GM21723 (cell line): ENCODE measurements at regions not wholly inside any gene's neighbourhood (a gene's known extent, or its start where the extent isn't known, plus 50 kb on each side); places are given as distances from the start of the nearest gene placed in this dataset.

Experiments used
- ATAC-seq: cut with Tn5 transposase; IDR thresholded peaks from one replicate; pipeline ENCODE4 v1.9.1; 2021; ENCODE audit warnings: mild to moderate bottlenecking, moderate library complexity; ENCODE audit not compliant: unreplicated experiment

DNA sequence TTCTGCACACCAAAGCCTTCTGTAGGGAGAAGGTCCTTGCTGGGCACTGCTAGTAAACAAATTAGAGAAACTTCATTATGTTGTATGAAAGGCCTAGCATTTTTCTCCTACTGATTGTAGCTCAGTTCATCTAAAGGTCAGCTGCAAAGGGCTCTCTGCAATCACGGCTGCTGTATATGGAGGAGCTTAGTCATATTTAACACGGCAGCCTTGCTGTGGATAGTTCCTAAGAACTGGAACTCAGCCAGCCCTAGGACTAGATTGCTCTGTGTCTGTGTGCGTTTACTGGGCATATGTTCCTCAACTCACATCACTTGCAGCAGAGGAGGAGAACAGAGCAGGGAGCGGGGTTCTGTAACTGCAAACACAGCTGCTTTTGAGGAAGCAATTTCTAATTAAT lies 1103.9 kb upstream of the KLHL29 start:
- ATAC-seq: no peak

DNA sequence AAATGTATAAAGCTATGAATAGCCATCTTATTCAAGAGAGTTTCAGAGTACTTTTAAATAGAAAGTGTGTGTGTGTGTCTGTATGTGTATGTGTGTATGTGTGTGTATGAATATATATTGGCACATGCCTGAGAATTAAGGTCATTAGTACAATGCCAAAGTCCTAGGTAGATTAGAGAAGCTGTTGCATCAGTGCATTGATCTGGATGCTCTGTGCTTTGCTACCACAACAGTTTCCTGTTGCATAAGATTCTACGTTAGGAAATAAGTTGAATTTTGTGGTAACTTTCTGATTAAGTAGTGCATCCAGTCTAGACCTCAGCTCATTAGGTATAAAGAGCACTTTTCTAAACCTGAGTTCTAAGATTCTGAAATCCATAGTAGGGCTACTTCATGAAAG lies 1102.8 kb upstream of the KLHL29 start:
- ATAC-seq: no peak

DNA sequence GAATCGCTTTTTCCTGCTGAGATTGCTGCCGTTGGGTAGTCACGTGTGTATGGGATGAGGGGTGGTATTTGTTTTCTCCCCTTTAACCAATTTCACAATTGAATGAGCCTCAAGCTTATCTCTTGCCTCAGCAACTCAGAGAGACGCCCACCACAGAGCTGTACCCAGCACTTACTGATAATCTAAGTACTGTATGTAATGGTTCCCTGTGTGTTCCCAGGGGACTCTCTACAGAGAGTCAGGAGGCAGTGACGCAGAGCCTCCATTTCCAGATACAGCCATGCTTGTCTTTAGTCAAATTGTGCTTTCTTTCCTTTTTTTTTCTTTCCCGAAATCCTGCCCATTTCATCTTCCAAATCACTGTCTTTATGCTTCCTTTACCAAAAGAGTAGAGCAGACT lies 1102.1 kb upstream of the KLHL29 start:
- no peak for ATAC-seq

DNA sequence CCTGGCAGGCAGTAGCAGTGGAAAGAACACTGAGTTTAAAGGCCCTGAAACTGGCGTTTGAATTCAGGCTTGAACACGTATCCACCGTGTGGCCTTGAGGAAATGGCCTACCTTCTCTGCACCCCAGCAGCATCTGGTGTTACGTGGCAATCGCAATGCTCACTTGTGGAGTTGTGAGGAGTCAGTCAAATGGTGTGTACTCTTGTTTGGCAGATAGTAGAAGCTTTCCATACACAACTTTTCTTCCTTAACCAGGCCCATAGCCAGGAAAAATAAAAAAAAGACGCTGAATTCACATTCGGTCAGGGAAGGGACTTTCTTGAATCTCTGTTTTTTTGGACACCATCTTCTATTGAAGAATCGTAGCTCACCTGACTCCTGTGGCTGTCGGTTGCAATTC lies 1101.5 kb upstream of the KLHL29 start:
- ATAC-seq: no peak

DNA sequence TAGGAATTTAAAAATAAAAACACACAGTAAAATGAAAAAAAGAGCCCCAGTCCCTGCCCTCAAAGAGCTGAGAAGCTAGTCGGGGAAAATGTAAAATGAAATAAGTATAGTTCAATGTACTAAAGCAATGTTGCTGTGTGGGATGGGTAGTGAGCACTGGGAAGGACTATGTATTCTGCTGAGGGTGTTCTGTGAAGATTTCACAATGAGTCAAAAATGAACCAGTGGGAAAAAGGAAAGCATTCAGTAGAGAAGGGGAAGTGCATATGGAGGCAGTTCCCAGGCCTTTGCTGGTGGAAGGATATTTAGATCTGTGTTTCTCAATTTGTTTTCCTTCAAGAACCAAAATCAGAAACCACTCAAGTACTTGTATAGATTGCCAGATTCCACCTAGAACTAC lies 1094.7 kb upstream of the KLHL29 start:
- ATAC-seq: no peak

DNA sequence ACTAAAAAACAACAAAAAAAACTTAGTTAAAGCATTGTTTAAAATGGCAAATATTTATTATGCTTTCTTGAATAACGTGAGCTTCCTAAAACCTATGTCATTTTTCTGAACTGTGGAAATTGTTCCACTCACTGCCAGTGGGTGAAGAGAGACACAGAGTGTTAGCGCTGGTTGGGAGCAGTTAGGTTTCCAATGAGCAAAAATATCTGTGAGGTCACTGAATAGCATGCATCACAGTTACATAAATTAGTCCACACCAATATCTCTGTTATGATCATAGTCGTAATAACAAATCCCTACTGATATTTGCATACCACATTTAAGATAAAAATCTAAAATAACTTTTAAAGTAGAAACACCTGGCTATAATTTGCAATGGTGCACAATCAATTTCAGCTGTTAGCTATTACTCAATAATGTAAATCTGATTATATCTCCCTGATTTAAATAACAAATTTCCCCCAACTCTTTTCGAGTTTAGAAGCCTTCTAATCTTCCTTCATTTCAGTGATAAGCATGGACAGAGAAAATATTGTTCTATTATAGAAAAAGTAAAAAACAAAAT lies 1094.0 kb upstream of the KLHL29 start:
- ATAC-seq: no peak

DNA sequence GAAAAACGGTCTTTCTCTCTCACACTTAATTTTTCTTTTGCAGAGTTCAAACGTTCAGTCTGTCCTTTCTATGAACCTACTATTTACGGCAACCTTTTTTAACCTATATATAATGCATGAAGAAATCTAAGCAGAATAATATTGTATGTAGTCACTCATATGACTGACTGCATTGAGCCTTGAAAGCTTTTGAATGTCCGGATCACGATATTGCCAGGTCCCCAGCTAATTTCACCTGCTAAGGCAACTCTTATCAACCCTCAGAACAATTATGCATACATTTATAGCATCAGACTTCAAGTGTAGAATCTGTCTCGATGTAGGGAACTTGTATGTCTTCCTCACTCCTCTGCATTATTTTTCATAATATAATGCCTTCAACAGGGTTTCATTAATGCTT lies 1083.8 kb upstream of the KLHL29 start:
- ATAC-seq: no peak

DNA sequence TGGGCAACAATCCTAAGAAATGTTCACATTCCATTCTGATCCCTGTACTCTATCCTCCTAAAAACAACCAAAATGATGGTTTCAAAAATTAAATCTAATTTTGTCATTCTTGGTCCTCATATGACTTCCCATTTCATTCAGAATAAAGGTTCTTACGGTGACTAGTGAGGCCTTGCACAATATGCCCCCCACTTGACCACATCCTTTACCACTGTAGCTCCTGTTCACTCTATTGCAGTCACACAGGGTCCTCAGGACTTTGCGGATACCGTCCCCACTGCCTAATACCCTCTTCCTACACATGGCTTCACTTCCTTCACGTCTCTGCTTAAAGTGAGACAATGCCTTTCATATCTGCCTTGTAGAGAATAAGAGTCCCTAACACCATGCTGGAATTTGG lies 1058.7 kb upstream of the KLHL29 start:
- no peak for ATAC-seq

DNA sequence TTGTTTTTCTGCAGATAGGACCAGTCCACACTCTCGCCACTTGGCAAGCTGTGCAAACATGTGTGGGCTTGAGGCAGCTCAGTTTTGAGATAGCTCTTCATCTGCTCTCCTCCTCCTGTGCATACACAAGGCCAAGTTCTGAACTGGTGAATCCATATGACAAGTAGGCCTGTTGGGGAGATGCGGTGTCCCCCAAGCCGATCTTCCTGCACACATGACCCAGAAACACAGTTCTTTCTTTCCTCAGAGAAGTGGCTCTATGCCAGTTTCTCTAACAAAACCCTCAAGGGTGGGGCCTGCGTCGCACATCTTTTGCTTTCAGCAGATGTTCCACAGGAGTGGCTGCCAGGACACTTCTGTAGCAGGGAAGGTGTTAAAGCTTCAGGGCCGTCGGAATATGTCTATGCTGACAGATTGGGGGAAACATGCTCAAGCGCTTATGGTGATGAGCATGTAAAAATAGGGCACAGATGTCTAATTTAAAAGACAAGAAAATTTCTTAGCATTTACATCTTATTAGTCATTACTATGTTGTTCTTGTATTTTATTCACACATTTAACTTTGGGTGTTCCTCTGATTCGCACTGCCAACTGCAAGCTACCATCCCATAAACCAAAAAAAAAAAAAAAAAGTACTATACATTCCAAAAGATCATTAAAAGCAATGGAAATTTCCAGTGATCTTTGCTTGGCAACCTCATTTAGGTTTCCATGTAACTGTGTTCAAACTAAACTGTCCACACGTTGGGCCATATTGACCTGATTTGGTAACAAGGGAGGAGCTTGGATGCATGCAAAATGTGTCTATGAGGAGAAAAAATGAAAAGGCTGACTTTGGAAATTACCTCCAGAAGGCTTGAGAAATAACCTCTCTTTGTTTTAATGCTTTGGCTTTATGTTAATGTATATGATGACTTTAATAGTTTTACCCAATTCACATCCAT lies 1055.5 kb upstream of the KLHL29 start:
- ATAC-seq: no peak

DNA sequence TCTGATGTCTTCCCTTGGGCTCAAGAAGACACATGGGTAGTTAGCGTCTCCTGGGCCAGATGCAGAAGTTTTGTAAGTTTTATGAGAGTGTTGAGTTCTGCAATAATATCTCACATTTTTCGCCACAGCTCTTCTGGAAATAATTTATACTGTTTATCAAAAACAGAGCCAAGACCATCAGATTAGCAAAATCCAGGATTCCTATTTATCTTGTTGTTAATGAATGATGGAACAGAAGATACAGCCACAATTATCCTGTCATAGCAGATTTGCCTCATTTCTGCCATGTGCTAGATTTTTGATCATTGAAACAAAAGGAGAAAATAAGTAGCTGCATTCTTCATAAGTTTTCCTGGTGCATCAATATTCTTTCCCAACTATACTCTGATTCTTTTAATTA lies 1048.6 kb upstream of the KLHL29 start:
- no peak for ATAC-seq

DNA sequence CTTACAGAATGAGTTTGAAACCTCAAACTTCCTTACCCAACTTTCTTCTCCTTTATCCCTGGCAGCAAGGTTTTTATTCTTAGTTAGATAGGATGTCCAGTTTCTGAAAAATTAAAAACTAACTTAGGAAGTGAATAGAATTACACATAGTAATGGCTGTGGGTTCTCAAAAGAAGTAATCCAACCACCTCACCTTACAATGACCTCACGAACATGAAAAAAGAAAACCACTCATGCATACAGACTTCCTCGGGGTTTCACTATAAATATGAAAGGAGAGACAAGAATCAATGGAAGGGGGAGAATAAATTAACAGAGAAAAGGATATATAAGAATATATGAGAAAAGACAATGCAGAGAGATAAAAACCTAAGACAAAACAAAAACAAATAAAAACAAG lies 1044.3 kb upstream of the KLHL29 start:
- ATAC-seq: no peak

DNA sequence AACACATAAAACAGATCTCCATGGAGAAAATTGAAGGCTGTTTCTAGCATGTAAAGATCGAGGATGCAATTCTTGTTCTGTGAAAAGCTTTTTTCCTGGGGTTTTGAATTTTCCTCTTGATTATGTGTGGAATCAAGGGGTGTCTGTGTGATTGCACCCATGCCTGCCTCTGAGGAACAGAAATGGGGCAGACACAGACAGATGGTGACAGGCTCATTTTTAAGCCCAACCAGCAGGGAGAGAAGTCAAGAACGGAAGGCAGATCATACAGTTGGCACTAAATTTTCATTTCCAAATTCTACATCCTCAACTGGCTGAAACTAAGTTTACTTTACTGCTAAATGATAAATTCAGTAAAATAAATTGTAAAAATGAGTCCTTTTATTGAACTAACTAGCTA lies 1037.7 kb upstream of the KLHL29 start:
- ATAC-seq: no peak

DNA sequence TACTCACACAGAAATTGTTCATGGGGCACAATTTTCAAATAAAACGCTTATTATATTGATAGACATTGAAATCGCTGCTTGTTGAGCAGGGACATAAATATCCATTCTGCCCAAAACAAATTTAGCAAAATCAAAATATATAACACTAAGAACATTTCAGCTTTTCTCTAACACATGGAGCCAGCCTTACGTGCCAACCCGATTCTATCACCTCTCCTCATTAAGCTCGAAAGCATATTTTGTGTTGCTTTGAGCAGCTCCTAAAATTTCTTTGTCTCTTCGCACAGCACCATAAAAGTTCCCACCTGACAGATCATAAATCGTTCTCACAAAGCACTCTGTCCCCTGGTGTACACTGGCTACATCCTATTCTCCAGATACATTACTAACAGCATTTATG lies 1034.4 kb upstream of the KLHL29 start:
- no peak for ATAC-seq

DNA sequence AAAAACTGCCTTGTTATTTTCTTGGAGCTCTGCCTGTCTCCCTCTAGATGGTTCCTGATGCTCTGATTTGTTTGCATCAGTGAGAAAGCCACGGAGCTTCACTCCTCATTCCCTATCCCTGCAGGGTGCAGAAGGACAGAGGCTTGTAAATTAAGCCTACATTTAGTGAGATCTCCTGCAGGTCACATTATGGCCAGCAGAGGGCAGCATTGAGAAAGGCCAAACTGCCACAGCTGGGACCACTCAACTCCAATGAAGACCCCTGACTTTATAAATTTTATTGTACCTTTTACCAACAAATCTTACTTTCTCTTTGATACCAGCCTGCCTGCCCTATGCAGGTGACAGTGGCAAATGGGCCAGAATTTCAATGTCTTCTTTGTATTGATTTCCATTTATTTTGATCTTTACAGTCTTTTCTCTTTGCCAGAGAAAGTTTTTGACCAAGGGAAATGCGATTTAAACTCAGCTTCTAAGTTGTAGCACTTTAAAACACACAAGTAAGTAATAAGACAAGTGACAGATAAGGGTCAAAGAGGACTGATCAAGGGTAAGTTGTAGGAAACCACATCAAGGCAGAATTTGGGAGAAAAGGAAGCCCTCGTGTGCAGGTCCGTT lies 1029.1 kb upstream of the KLHL29 start:
- peak; percentile 86 for ATAC-seq

DNA sequence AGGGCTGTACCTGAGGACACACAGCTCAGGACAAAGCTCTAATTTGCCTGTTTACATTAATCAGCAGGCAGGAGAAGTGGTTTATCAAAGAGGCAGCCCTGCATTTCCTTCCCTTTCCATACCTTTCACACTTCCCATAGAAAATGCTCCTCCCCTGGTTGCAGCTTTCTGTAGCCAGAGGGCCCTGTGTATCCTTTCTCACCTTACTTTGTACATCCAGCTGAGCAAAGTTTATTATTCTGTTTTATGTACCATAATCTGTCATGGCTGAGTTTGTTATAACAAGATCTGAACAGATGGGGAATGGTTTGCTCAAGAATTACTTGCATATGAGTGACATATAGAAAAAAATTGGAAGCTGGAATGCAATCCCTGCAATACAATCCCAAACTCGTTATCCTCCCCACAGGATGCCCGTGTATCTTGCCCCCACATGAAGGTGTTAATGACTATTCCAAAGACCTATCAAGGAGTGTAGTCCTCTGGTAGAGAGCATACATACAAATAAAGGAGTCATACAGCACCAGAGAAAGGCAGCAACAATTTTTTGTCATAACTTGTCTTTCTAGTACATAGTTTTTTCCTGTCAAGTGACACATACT lies 1025.8 kb upstream of the KLHL29 start:
- ATAC-seq: no peak

DNA sequence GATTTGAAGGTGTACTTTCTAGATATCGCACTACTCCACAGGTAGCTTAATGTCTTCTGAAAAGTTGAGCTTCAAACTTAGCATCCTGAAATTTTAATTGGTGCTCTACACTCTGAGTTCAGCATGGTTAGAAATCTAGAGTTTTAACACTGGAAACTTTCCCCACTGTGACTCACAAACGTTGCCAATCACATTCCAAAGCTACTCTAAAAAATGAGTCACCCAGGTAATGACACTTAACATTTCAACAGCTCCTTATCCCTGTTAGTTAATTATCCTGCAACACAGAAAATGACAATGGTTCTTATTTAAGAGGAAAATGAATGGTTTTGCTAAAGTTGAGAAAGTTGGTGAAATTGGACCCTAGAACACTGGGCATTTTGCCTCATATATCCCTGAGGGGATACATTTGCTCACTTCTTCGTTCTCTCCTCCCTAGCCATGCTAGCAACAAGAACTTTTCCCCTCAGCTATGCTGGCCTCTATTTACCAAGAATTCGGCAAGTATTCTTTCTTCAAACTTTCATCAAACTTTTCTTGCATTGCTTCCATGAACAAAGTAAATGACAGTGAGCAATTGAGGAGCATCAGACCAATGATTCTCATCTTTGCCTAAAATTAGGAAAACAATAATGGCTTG lies 1024.1 kb upstream of the KLHL29 start:
- ATAC-seq: no peak

DNA sequence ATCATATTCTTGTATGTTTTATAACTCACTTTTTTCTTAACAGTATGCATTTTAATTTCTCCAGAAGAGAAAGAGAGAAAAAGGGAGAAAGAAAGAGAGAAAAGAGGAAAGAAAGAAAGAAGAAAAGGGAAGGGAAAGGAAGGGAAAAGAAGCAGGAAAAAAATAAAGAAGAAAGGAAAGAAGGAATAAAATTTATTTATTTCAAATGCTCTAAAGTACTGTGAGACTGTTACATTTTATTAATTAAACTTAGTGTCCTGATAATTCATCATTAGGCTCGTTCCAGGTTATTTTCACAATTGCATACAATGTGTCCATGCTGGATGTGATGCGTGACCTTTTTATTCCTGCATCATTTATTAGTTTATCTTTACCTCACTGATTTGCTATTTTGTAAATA lies 1023.4 kb upstream of the KLHL29 start:
- no peak for ATAC-seq

DNA sequence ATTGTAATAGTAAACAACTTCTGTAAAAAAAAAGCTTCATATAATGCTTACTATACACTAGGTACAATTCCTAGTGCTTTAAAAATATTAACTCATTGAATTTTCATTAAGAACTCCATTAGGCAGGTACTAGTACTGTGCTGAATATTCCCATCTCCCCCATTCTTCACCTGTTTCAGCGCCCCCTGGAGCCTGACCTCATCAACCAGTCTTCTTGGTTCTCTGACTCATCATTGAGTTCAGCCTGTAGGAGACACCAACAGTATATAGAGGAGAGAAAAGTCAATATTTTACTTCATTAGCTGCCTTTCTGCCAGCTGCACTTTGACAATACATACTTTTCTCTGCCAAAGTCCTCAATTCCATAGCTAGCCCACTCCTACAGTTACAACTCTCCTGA lies 1009.9 kb upstream of the KLHL29 start:
- no peak for ATAC-seq

DNA sequence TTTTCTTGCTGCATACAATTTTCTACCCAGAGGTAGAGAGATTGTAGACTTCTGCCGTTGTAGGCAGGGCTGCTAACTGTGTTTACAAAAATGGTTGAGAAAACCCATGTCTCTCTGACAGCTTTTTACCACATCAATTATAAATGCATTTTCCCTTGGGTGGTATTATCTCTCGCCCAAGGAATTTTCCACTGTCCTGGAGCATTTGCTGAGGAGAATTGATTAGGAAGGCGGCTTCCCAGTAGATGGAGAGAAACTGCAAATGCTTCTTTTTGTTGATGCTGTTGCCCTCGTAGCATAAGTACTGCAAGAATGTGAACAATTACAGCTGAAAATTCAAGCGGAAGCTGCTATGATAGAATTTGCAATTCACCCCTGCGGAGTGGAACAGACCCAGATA lies 1007.7 kb upstream of the KLHL29 start:
- no peak for ATAC-seq

DNA sequence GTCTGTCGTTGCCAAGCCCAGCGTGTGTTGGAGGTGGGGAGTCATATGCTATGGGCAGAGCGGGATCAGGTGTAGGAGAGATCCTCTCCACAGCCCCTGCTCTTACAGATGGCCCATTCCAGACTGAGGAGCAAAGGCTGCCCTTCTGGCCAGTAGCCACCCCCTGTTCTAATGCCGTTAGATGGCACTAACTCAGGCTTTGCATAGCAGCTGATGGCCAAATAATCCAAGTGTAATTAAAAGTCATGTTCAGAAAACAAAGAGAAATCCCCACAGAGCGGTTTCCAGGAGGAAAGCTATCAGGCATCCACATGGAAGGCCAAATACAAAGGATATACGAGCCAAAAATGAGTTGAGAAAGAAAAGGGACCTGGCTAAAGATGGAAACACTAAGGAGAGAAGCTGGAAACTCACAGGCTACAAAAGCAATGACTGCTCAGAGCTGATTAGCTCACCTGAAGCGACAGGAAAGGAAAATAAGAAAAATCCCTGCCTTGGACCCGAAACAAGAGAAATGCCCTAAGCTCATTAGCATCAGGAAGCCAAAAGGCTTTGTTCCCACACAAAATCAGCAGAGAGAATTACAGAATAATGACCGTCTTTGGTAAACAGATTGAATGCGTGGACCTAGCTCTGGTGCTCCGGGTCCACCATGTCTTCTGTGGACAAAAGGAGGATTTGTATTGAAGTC lies 1002.4 kb upstream of the KLHL29 start:
- ATAC-seq: no peak

DNA sequence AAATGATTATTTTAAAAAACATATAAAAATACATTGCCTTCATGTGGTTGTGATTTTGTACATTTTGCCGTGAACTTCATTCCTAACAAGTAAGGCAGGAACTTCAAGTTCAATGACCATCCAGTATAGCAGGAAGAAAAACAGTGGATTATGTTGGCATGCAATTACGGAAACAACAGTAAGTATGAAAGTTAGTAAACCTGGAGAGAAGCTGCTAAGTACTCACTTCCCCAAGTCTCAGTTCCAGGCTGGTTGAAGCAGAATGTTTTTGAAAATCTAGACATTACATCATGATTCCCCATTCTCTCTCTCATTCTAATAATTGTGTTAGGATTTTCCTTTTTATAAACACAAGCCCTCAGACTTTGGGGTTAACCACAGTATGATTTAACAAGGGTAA lies 987.1 kb upstream of the KLHL29 start:
- no peak for ATAC-seq
